B cell (primary cell): ENCODE measurements at regions not wholly inside any gene's neighbourhood (a gene's known extent, or its start where the extent isn't known, plus 50 kb on each side); places are given as distances from the start of the nearest gene placed in this dataset.

ENCODE experiments used
- CTCF ChIP-seq: fragments of 200-600 bp; IDR thresholded peaks from one replicate; pipeline ENCODE4 v1.8.0; 2022; ENCODE audit warnings: antibody characterized with exemption, mild to moderate bottlenecking
- EZH2 ChIP-seq: IDR thresholded peaks from 2 replicates; pipeline ENCODE4 v1.6.1; 2012; ENCODE audit warnings: borderline replicate concordance, low read depth, mild to moderate bottlenecking, moderate library complexity, low read length; ENCODE audit not compliant: insufficient read depth, poor library complexity, severe bottlenecking

- no peak for TF ChIP-seq EZH2
- TF ChIP-seq CTCF = no peak
Measured at GRCh38 chr1:95451054-95451453, 217.0 kb downstream of the RWDD3 start.
